Stimulated activated CD8-positive, alpha-beta memory T cell treated with anti-CD3 and anti-CD28 coated beads, Interleukin-4, amount 100 ng/mL, for 4 hours (primary cell): ENCODE measurements at regions not wholly inside any gene's neighbourhood (a gene's known extent, or its start where the extent isn't known, plus 50 kb on each side); places are given as distances from the start of the nearest gene placed in this dataset.

Experiments used
- DNase-seq, 2 donors: peaks; one replicate each; pipeline ENCODE4 v3.0.0-alpha.2; 2020; ENCODE audit warnings: low read depth in 2 of 2, low spot score in 1 of 2

DNA sequence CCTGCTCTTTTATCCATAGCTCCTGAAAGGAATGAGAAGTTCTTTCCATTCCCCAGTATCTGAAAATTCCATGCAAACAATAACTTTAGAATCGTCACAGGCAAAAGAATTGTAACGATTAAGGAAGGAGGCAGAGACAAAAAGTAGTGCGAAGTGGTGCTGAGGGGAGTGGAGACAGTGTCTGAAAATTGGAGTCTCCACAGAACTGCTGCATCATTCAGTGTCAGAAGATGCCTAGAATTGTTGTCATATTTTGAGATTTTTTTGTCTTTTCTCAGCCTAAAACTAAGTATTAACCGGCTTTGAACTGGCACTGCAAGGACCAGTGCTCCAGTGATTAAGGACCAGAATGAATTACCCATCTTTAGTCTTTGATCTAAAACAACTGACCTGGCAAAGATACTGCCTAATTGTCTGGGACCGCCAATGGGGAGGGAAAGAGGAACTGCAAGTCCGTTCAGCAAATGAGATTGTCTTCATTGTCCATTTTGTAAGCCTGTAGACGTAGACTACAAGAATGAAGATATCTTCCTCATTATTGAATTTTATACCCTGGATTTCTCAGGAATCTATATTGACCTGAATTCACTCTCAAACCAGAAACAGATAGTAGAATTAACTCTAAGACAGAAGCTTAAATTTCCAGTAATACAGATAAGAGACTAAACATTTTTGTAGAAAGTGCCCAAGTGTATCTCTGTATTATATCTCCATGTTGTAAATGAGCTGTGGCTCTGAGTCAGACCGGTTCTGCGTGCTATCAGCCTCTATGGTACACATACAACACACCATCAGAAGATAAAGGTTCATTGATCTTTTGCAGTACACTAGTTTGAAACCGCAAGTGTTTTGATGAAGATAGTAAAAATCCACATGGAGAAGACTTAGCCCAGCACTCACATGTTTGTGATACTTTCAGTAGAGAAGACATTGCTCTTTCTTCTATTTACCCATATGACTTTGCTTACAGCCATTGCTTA is 293.2 kb downstream of the EFNB2 start:
- no peak for DNase-seq

DNA sequence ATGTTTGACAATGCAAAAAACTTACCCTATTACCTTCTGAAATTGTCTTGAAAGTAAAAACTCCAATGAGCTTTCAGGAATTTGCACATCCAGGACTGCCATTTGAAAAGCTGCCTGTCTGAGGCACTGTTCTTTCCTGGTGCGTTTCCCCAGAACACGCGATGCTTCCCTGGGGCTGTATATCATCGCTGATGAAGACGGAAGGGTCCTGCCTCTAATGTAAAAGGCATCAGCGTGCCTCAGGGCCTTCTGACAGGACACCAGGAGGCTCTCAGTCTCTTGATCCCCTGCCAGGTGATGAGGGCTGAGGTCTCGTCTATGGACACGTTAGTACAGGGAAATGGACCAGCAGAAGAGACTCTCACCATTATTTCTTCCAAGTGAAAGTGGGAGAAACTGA is 296.8 kb downstream of the EFNB2 start:
- no peak for DNase-seq

DNA sequence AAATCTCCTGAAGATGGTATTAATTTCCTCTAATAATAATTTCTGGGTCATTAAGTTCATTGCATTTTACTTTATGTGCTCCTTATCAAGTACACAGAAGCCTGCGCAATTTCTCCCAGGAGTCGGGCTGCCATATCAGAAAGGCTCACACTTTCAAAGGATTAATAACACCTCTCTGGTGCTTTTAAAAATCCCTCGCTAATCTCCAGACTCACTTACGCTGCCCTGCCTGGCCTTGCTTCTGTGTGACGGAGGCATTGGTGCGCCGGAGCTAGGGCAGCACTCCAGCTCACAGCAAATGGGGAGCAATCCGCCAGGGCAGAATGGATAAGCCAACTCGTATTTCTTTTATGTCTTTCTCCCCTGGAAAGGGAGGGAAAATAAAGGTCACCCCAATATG is 300.8 kb downstream of the EFNB2 start:
- no peak for DNase-seq

DNA sequence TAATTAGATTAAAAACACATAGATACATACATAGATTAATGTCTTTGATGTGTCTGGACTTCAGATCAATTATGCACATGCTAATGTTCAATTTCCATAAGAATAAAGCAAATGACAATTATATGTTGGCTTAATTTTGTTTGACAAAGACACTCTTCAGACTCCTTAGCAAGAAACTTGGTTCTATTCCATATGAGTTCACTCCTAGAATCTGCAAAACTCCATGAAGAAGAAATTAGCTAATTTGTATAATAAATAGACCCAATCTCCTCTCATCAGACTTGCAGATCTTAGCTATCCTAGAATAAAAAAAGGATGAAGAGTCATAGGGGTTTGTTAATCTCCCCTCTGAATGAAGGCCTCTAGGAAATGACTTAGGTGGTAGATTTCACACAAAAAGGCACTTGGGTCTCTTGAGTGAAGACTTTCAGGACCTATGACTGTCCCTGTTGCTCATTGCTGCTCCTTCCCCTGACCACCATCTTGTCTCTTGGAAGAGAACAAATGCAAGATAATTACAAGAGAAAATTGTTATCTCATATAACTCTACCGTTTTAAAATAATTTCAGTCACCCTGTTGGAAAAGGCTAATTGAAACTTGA is 302.2 kb downstream of the EFNB2 start:
- DNase-seq: no peak

- no peak for DNase-seq
Observed at GRCh38 chr13:106232681-106233080, 302.8 kb downstream of the EFNB2 start.

DNA sequence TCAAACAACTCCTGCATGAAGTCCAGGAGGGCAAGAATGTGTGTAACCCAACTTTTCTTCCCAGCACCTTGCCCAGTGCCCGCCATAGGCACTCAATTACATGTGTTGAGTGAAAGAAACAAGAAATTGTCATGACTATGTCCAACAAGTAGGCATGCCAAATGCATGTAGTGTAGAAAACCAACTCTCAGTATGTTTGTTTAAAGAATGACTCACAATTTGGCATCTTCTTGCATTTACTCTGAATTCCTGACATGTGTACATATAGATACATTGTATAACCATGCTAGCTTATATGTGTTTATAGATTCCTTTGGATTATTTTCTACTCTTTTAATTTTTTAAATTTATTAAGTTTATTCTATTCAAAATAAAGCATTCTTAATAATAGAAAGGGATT is 305.0 kb downstream of the EFNB2 start:
- DNase-seq: no peak

- no peak for DNase-seq
Observed at GRCh38 chr13:106225126-106225525, 310.3 kb downstream of the EFNB2 start.

GRCh38 chr13:106220211-106220610 is 315.3 kb downstream of the EFNB2 start:
- DNase-seq: no peak

GRCh38 chr13:106213028-106213757 is 322.3 kb downstream of the EFNB2 start:
- DNase-seq: no peak

DNA sequence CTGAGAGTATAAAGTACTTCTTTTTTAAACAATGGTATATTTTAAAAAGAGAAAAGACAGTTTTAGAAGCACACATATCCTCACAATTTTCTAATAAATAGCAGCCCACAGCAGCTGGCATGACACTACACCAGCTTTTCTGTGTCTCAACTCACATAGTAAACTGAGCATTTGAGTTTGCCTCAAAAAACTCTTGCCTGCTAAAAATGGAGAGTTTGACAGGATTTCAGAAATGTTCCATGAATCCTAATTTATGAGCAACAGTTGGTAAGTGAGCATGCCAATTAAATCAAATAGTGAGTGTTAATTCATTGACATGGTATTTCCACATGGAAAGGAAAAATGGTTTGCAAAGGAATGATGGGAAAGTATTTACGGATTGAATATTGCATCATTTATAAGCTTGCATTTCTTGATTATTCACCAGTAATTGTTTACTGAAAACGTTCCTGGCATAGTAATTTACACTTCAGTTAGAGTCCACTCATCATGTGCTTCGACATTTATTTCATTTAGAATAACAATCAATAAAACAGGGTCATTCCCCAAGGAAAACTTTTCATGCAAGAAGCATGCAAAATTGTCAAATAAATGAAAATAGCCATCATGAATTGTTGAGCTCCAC is 323.0 kb downstream of the EFNB2 start:
- no peak for DNase-seq

GRCh38 chr13:106210324-106210723 is 325.1 kb downstream of the EFNB2 start:
- DNase-seq: no peak

DNA sequence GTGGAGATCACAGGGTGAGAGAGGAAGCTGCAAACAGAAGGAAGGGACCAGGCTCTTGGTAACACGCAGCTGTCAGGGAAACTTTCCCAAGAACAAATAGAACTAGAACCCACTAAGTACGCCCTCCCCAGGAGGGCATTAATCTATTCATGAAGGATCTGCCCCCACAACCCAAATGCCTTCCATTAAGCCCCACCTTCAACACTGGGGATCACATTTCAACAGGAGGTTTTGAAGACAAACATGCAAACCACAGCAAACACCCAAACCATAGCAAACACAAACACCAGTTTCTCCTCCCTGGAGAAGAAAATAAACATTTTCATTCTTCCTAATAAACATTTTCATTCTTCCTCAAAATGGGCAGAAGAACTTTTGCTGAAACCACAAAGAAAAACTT is 329.6 kb downstream of the EFNB2 start:
- DNase-seq: no peak

DNA sequence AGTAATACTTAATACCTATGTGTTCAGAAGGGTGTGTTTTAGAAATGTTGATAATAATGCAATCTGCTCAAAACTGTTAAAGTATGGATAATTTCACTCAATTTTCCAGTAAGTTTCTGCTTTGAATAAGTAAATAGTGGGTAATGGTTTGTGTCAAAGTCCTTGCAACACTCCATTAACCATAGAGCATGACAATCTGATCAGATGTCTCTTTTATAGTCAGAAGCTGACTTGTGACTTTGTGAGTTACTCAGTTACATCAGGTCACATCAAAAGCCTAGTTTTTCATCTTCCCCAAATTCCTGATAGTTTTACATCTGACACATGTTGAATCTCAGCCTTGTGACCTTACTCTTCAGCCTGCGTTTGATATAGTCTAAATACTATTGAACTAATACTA is 338.0 kb downstream of the EFNB2 start:
- no peak for DNase-seq

GRCh38 chr13:106187501-106188095 is 347.9 kb downstream of the EFNB2 start:
- DNase-seq: no peak

DNA sequence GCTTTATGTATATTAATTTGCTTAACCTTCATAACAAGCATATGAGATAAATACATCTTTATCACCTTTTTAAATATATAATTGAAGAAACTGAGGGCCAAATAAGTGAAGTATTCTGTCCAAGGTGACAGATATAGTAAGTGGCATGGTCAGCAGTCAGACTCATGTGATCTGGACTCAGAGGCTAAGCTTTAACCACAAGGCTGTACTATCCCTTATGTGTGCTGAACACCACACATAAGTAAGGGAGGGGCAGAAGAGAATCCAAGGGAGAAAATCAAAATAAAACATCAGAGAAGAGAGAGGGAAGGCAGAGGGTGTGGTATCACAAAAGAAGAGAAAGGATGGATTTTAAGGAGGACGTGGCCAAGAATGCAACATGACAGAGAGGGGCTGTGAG is 348.4 kb downstream of the EFNB2 start:
- no peak for DNase-seq

DNA sequence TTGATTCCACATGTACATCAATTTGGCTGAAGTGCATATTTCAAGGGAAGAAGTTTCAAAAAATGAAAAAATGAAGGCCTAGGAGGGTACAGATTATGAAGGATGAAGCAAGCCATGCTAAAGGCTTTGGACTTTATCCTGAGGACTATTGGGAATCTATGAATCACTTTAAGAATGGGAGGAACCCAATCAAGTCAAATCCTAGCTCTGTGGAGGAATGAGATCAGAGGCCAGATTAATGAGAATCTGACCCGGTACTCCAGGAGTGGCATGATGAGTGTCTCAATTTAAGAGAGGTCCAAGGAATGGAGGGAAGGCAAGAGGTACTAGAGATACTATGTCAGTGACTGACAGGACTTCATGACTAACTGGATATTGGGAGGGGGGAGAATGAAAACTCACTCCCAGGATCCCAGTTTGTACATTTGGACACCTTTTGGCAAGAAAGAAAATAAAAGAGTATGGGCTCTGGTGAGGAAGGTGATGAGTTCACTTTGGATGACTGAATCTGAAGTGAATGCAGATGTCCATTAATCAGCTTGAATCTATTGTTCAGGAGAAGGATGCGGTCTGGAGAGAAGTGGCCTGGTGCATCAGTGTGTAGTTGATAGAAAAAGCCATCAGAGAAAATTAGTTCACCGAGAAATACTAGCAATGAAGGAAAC is 349.0 kb downstream of the EFNB2 start:
- DNase-seq: no peak

GRCh38 chr13:106184790-106185189 is 350.7 kb downstream of the EFNB2 start:
- DNase-seq: no peak

DNA sequence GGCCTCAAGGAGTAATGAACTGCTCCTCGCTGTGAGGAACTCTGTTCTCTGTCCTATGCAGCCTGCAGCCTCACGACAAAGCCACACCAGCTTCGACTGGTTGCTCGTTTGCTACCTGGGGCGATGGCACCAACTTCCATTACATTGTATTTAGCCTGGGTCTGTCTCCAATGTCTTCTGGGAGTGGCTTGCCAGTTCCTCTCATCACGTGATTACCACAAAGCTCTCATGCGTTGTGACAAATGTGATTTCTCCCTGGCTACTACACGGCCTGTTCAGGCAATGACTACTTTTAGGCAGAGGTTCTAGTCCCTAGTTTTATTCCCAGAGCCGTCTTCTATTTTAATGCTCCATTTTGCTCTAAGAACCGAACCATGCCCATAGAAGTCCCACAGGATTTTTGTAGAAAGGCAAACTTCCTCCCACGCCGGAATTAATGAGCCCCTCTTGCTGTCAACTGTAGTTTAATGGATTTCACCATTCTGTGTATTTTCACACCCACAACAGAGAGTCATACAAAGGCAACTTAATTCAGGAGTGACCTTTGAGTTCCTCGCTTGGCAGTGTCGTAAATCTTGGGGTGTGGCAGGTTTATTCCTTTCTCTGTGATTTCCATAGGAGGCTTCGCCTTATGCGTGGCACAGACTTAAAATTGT is 351.9 kb downstream of the EFNB2 start:
- DNase-seq: no peak

DNA sequence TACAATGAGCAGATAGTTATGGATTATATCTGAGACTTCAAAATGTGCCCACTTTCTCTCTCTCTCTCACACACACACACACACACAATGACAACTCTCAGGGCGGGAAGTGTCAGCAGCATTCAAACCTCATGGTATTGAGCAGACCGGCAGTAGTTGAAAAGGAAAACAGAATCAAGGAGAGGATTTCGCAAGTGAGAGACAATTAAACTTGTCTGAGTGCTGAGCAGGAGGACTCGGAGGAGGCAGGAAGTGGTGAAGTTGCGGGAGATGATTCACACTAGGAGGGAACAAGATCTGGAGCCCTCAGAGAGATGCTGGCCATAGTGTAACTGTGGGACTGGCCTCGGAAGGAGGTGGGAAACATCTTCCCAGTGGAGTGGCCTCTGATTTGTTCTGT is 353.1 kb downstream of the EFNB2 start:
- DNase-seq: no peak

DNA sequence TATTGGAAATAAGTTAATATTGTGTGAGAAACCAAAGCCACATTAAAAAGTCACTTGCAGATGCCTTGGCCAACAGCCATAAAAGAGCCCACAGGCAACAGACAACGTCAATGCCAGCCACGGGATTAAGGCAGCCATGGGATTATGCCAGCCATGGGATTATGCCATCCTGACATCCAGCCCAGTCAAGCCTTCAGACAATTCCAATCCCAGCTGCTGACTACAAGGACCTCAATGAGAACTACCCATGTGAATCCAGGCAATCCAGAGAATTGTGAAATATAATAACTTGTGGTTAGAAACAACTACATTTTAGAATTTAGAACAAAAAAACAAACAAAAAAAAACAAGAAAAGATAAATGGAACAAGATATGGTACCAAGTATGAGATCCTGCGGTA is 356.6 kb downstream of the EFNB2 start:
- DNase-seq: no peak
